ENCODE measurements at regions not wholly inside any gene's neighbourhood (a gene's known extent, or its start where the extent isn't known, plus 50 kb on each side); places are given as distances from the start of the nearest gene placed in this dataset.

DNA sequence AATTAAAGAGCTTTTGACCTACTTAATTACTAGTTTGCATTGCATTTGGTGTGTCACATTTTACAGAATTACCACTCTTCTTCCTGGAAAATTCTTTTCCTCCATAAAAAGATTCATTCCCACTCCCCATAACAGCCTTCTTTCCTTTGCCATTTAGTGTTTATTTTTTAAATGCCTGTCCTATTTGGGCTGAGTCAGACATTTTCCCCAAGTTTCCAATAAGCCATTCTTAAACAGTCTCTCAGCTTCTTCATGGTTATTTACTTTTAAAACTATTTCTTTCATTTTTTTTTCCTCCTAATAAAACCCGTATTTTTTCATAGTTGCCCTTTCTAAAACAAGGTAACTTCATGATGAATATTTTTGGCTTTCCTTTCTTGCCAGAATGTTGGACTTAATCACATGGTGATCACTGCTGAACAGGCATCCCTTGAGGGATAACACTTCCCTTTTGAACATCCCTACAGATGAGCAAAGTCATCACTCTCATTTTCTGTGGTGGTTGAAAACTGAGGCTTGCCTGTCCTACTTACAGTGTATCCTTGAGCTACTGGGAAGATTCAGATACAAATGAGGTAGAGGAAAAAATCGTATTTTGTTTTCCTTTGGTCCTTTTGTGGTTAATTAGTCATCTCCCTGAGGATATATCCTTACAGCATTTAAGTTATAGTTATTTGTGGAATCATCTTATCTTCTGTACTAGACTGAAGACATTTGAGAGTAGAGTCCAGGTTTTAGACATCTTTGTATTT is 520.5 kb upstream of the NR3C2 start:
- TF ChIP-seq, protein P1, sequence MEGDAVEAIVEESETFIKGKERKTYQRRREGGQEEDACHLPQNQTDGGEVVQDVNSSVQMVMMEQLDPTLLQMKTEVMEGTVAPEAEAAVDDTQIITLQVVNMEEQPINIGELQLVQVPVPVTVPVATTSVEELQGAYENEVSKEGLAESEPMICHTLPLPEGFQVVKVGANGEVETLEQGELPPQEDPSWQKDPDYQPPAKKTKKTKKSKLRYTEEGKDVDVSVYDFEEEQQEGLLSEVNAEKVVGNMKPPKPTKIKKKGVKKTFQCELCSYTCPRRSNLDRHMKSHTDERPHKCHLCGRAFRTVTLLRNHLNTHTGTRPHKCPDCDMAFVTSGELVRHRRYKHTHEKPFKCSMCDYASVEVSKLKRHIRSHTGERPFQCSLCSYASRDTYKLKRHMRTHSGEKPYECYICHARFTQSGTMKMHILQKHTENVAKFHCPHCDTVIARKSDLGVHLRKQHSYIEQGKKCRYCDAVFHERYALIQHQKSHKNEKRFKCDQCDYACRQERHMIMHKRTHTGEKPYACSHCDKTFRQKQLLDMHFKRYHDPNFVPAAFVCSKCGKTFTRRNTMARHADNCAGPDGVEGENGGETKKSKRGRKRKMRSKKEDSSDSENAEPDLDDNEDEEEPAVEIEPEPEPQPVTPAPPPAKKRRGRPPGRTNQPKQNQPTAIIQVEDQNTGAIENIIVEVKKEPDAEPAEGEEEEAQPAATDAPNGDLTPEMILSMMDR (IDR thresholded peaks at IDR 0.05), result no peak
- TF ChIP-seq EZH2 (IDR thresholded peaks at IDR 0.05; ENCODE audit: borderline replicate concordance, insufficient read depth, low read depth, low read length, poor library complexity, severe bottlenecking), result no peak

Data from B cell (primary cell).